ENCODE measurements at regions not wholly inside any gene's neighbourhood (a gene's known extent, or its start where the extent isn't known, plus 50 kb on each side); places are given as distances from the start of the nearest gene placed in this dataset.
"Not testable (repeated sequence)": the region's sequence is repeated elsewhere in the genome, so short reads cannot be mapped to it uniquely, and the experiment has no call there.

- DNase-seq (ENCODE audit: low spot score) = no peak
- TF ChIP-seq CTCF (IDR thresholded peaks at IDR 0.05; ENCODE audit: unreplicated experiment) = no peak
- H3K27me3 Mint-ChIP-seq (ENCODE audit: unreplicated experiment) = no peaks in the 10 kb centered on the region
- H3K36me3 Mint-ChIP-seq (ENCODE audit: low read depth, unreplicated experiment) = peaks cover 4% of the 10 kb centered on the region
- no peak overlapping the region for H3K27ac Mint-ChIP-seq (ENCODE audit: unreplicated experiment)
- H3K4me1 Mint-ChIP-seq (ENCODE audit: unreplicated experiment) = no peaks in the 10 kb centered on the region
- no peaks in the 10 kb centered on the region for H3K9me3 Mint-ChIP-seq (ENCODE audit: unreplicated experiment)
- H3K4me3 Mint-ChIP-seq (ENCODE audit: unreplicated experiment) = no peak overlapping the region
These were observed 238.8 kb downstream of the TTC6 start for GRCh38 chr14:37834275-37834674.

GRCh38 chr14:37838778-37839177 lies 243.3 kb downstream of the TTC6 start:
- not testable (repeated sequence) for H3K4me3 Mint-ChIP-seq (ENCODE audit: unreplicated experiment); DNase-seq (ENCODE audit: low spot score); H3K36me3 Mint-ChIP-seq (ENCODE audit: low read depth, unreplicated experiment); H3K9me3 Mint-ChIP-seq (ENCODE audit: unreplicated experiment); H3K4me1 Mint-ChIP-seq (ENCODE audit: unreplicated experiment); H3K27ac Mint-ChIP-seq (ENCODE audit: unreplicated experiment); H3K27me3 Mint-ChIP-seq (ENCODE audit: unreplicated experiment)

GRCh38 chr14:37841039-37841438 lies 245.6 kb downstream of the TTC6 start:
- H3K9me3 Mint-ChIP-seq (ENCODE audit: unreplicated experiment); H3K36me3 Mint-ChIP-seq (ENCODE audit: low read depth, unreplicated experiment); H3K4me3 Mint-ChIP-seq (ENCODE audit: unreplicated experiment); H3K27me3 Mint-ChIP-seq (ENCODE audit: unreplicated experiment); H3K27ac Mint-ChIP-seq (ENCODE audit: unreplicated experiment); DNase-seq (ENCODE audit: low spot score); H3K4me1 Mint-ChIP-seq (ENCODE audit: unreplicated experiment): not testable (repeated sequence)

- no peak for TF ChIP-seq CTCF (IDR thresholded peaks at IDR 0.05; ENCODE audit: unreplicated experiment)
- Mint-ChIP-seq H3K4me1 (ENCODE audit: unreplicated experiment) (peaks cover 8% of the 10 kb centered on the region), H3K4me3 (ENCODE audit: unreplicated experiment) (no peak overlapping the region), H3K36me3 (ENCODE audit: low read depth, unreplicated experiment) (no peaks in the 10 kb centered on the region), H3K27ac (ENCODE audit: unreplicated experiment) (no peak overlapping the region), H3K9me3 (ENCODE audit: unreplicated experiment) (no peaks in the 10 kb centered on the region), H3K27me3 (ENCODE audit: unreplicated experiment) (peaks cover 1% of the 10 kb centered on the region)
- no peak for DNase-seq (ENCODE audit: low spot score)
These were observed 246.7 kb downstream of the TTC6 start for GRCh38 chr14:37842106-37842505.

GRCh38 chr14:37843954-37844607 lies 248.7 kb downstream of the TTC6 start:
- Mint-ChIP-seq H3K27ac (ENCODE audit: unreplicated experiment) (no peak overlapping the region), H3K4me1 (ENCODE audit: unreplicated experiment) (peaks cover 8% of the 10 kb centered on the region), H3K4me3 (ENCODE audit: unreplicated experiment) (no peak overlapping the region), H3K27me3 (ENCODE audit: unreplicated experiment) (peaks cover 1% of the 10 kb centered on the region), H3K36me3 (ENCODE audit: low read depth, unreplicated experiment) (no peaks in the 10 kb centered on the region), H3K9me3 (ENCODE audit: unreplicated experiment) (no peaks in the 10 kb centered on the region)
- no peak for TF ChIP-seq CTCF (IDR thresholded peaks at IDR 0.05; ENCODE audit: unreplicated experiment)
- DNase-seq (ENCODE audit: low spot score) = no peak

- no peak for TF ChIP-seq CTCF (IDR thresholded peaks at IDR 0.05; ENCODE audit: unreplicated experiment)
- no peaks in the 10 kb centered on the region for H3K9me3 Mint-ChIP-seq (ENCODE audit: unreplicated experiment)
These were observed 249.2 kb downstream of the TTC6 start for GRCh38 chr14:37844614-37845013.

More at GRCh38 chr14:37844614-37845013, 249.2 kb downstream of the TTC6 start:
- no peak overlapping the region for H3K27ac Mint-ChIP-seq (ENCODE audit: unreplicated experiment)
- H3K4me1 Mint-ChIP-seq (ENCODE audit: unreplicated experiment) = peaks cover 8% of the 10 kb centered on the region
- H3K27me3 Mint-ChIP-seq (ENCODE audit: unreplicated experiment) = peaks cover 1% of the 10 kb centered on the region
- H3K36me3 Mint-ChIP-seq (ENCODE audit: low read depth, unreplicated experiment) = no peaks in the 10 kb centered on the region
- DNase-seq (ENCODE audit: low spot score) = no peak
- H3K4me3 Mint-ChIP-seq (ENCODE audit: unreplicated experiment) = no peak overlapping the region

All from endothelial cell (in vitro differentiated cells).